PC-9 (cell line): ENCODE measurements at regions not wholly inside any gene's neighbourhood (a gene's known extent, or its start where the extent isn't known, plus 50 kb on each side); places are given as distances from the start of the nearest gene placed in this dataset.

Experiments used
- BruUV-seq: library from RNA; stranded (reverse); fragments of 400-500 nt; replicated peaks from 2 replicates; lab custom pipeline; 2021; lab: Mats Ljungman, UMichigan
- CTCF ChIA-PET: fragments of 300-600 bp; sonication (Branson Sonifier 250); formaldehyde crosslinking; loops from one replicate; lab custom pipeline; 2022; ENCODE audit warnings: antibody characterized with exemption; lab: Charles Lee
- POLR2A ChIA-PET: fragments of 300-600 bp; sonication (Branson Sonifier 250); formaldehyde crosslinking; loops from one replicate; lab custom pipeline; 2022; ENCODE audit warnings: antibody characterized with exemption; ENCODE audit not compliant: unreplicated experiment; lab: Charles Lee
- DNase-seq, 2 experiments: peaks; one replicate each; pipeline versions ENCODE4 v3.0.0 to v3.0.0-alpha.2; 2015 to 2022; ENCODE audit warnings: mixed read lengths in 1 of 2
- H2AFZ ChIP-seq: fragments of 200-600 bp; sonication (generic); 2 replicates; pipeline ENCODE4 v1.8.1; 2017; ENCODE audit warnings: antibody characterized with exemption
- H3F3A ChIP-seq: fragments of 200-600 bp; sonication (generic); 2 replicates; pipeline ENCODE4 v1.8.1; 2017; ENCODE audit warnings: antibody characterized with exemption, mild to moderate bottlenecking, low read depth; ENCODE audit not compliant: insufficient read depth
- H3K27ac ChIP-seq: fragments of 200-600 bp; sonication (generic); 2 replicates; pipeline ENCODE4 v1.6.1; 2016; ENCODE audit warnings: mixed run types
- H3K27me3 ChIP-seq: fragments of 200-600 bp; sonication (generic); 2 replicates; pipeline ENCODE4 v1.6.1; 2016; ENCODE audit warnings: low read depth, mixed run types; ENCODE audit not compliant: insufficient read depth
- H3K36me3 ChIP-seq: fragments of 200-600 bp; sonication (generic); 2 replicates; pipeline ENCODE4 v1.6.1; 2016; ENCODE audit warnings: low read depth, mixed run types
- H3K4me1 ChIP-seq: fragments of 200-600 bp; sonication (generic); replicated peaks from 2 replicates; pipeline ENCODE4 v1.6.1; 2016; ENCODE audit warnings: mixed run types; ENCODE audit not compliant: insufficient read depth
- H3K4me2 ChIP-seq: fragments of 200-600 bp; sonication (generic); 2 replicates; pipeline ENCODE4 v1.6.1; 2017; ENCODE audit warnings: mixed run types
- H3K4me3 ChIP-seq: fragments of 200-600 bp; sonication (generic); 2 replicates; pipeline ENCODE4 v1.6.1; 2016; ENCODE audit warnings: mixed run types
- H3K79me2 ChIP-seq: fragments of 200-600 bp; sonication (generic); 2 replicates; pipeline ENCODE4 v1.6.1; 2017; ENCODE audit warnings: low read depth, mixed run types
- H3K9me2 ChIP-seq: fragments of 200-600 bp; sonication (generic); 2 replicates; pipeline ENCODE4 v1.8.1; 2017; ENCODE audit warnings: mild to moderate bottlenecking; ENCODE audit not compliant: insufficient read depth
- H3K9me3 ChIP-seq: fragments of 200-600 bp; sonication (generic); 2 replicates; pipeline ENCODE4 v1.8.1; 2016; ENCODE audit warnings: low read depth; ENCODE audit not compliant: insufficient read depth
- H4K20me1 ChIP-seq: fragments of 200-600 bp; sonication (generic); 2 replicates; pipeline ENCODE4 v1.8.1; 2017; ENCODE audit not compliant: insufficient read depth
- EZH2 ChIP-seq: fragments of 200-600 bp; sonication (generic); IDR thresholded peaks from 2 replicates; pipeline ENCODE4 v1.8.0; 2017; ENCODE audit warnings: antibody characterized with exemption, low read depth
- intact Hi-C: fragments of 100-400 bp; cut with micrococcal nuclease; formaldehyde crosslinking; loops from one replicate; pipeline ENCODE4 v1.10.0; 2022; ENCODE audit not compliant: unreplicated experiment
- TF ChIP-seq, protein P1 (sequence below): fragments of 200-600 bp; sonication (generic); conservative IDR thresholded peaks from 2 replicates; pipeline ENCODE4 v1.6.1; 2017; ENCODE audit warnings: mixed run types, antibody characterized with exemption, mild to moderate bottlenecking, moderate library complexity

DNA sequence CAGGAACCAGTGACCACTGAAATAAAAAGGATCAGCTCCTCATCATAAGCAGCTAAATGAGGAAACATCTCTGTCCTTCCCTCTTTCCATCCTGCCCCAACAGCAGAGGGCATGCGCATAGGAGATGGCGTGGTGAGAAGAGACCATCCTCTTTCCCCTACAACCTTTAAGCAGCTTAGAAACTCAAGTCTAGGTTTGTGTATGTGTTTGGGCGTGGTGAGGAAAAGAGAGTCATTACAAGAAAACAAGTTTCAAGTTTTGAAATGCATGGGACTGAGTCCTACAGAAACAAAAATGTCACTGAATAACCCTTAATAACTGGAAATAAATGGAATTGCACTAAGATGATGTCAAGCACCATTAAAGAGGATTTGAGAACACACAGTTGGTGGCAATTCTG is 96.4 kb upstream of the IL12B start:
- Histone ChIP-seq H3K79me2 (no peaks in the 10 kb centered on the region), H3K27ac (no peak overlapping the region), H3K4me1 (no peaks in the 10 kb centered on the region), H4K20me1 (no peaks in the 10 kb centered on the region), H3K9me2 (no peaks in the 10 kb centered on the region), H3F3A (no peaks in the 10 kb centered on the region), H2AFZ (no peak overlapping the region), H3K9me3 (0 out of 2 replicates have a peak, but pooled peaks cover 3% of the 10 kb centered on the region), H3K36me3 (no peaks in the 10 kb centered on the region), H3K4me3 (no peak overlapping the region), H3K4me2 (no peak overlapping the region), H3K27me3 (peaks cover 15% of the 10 kb centered on the region)
- intact Hi-C loops: no loop called here
- CTCF ChIA-PET: interaction anchor here (0.6 kb wide), 1 partner anchor 995 kb away, joined by 3 read pairs; no protein-coding TSS in a partner anchor
- POLR2A ChIA-PET: no interaction called here
- TF ChIP-seq EZH2: no peak
- TF ChIP-seq, protein P1, sequence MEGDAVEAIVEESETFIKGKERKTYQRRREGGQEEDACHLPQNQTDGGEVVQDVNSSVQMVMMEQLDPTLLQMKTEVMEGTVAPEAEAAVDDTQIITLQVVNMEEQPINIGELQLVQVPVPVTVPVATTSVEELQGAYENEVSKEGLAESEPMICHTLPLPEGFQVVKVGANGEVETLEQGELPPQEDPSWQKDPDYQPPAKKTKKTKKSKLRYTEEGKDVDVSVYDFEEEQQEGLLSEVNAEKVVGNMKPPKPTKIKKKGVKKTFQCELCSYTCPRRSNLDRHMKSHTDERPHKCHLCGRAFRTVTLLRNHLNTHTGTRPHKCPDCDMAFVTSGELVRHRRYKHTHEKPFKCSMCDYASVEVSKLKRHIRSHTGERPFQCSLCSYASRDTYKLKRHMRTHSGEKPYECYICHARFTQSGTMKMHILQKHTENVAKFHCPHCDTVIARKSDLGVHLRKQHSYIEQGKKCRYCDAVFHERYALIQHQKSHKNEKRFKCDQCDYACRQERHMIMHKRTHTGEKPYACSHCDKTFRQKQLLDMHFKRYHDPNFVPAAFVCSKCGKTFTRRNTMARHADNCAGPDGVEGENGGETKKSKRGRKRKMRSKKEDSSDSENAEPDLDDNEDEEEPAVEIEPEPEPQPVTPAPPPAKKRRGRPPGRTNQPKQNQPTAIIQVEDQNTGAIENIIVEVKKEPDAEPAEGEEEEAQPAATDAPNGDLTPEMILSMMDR: no peak
- DNase-seq: no peak
- no TSS peak for BruUV-seq

DNA sequence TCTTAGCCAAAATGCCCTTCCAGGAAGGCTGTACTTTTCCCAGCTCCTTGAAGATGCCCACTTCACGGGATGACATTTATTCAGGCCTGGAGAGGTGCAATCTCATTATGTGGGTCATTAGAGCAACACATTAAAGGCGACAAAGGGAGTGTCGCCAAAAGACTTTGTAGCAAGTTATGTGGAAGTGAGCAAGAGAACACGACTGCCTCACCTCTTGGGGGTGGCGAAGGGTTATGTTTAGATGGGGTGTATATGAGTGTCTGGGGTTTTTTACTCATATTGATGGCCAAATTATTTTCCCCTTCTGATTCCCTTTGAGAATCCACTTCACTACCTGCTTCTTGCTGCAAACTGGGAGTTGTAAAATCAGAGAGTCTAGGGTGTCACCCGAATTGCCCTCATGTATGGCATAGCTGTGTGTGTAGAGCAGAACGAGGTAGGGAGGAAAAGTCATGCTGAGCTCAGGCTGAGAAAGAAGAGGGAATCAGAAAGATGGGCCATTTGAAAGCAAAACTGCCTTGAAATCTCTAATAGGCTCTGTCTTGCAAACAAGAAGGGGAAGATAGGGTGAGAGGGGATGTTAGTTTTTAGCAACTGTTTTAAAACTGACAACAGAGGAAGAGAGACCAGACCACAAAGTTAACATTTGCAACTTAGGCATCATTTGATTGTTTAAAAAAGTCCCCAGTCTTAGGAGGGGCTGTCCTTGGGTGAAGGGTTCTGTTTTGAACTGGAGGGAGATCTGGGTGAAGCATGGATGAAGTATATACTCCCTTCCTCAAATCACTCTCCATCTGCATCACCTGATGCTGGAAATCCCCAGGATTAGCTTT is 97.1 kb upstream of the IL12B start:
- H4K20me1 ChIP-seq: no peaks in the 10 kb centered on the region
- no peak overlapping the region for H3K4me3 ChIP-seq
- no peaks in the 10 kb centered on the region for H3K4me1 ChIP-seq
- BruUV-seq: no TSS peak
- CTCF ChIA-PET: no interaction called here
- no peak overlapping the region for H2AFZ ChIP-seq
- no peaks in the 10 kb centered on the region for H3K36me3 ChIP-seq
- 0 out of 2 replicates have a peak, but pooled peaks cover 3% of the 10 kb centered on the region for H3K9me3 ChIP-seq
- H3K9me2 ChIP-seq: no peaks in the 10 kb centered on the region
- H3K79me2 ChIP-seq: no peaks in the 10 kb centered on the region
- intact Hi-C loops: no loop called here
- TF ChIP-seq EZH2: no peak
- TF ChIP-seq, protein P1: no peak
- H3K27me3 ChIP-seq: peaks cover 20% of the 10 kb centered on the region
- no peaks in the 10 kb centered on the region for H3F3A ChIP-seq
- H3K27ac ChIP-seq: no peak overlapping the region
- H3K4me2 ChIP-seq: no peak overlapping the region
- no peak for DNase-seq
- POLR2A ChIA-PET: interaction anchor here (0.6 kb wide), 1 partner anchor 1934 kb away, joined by 4 read pairs; no protein-coding TSS in a partner anchor

DNA sequence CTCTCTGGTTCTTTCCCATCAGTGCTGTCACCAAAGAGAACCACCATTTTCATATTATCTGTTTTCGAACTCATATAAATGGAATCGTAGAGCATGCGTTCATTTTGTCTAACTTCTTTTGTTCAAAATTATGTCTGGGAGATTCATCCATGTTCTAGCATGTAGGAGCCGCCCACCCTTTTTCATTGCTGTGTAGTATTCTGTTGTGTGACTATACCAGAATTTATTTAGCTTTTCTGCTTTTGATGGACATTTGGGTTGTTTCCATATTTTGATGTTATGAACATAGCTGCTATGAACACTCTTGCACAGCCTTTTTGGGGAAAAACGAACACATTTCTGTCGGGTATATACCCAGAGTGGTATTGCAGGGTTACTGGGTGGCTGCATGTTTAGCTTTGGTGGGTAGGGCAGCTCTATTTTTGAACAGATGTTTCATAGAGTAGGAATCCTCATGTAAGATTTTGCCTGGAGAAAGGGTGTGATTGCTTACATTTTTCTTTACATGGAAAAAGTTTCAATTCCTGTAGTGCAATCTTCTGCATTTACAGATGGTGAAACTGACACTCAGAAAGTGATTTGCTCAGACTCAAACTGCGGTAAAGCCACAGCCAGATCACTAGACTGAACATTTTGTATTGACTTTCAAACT is 100.2 kb upstream of the IL12B start:
- Histone ChIP-seq H3K4me1 (no peaks in the 10 kb centered on the region), H3K4me3 (no peak overlapping the region), H3K27me3 (peaks cover 33% of the 10 kb centered on the region), H3K9me2 (no peaks in the 10 kb centered on the region), H3K79me2 (no peaks in the 10 kb centered on the region), H3K36me3 (no peaks in the 10 kb centered on the region), H3K4me2 (no peak overlapping the region), H3K27ac (no peak overlapping the region), H2AFZ (no peak overlapping the region), H4K20me1 (no peaks in the 10 kb centered on the region), H3F3A (no peaks in the 10 kb centered on the region), H3K9me3 (0 out of 2 replicates have a peak, but pooled peaks cover 3% of the 10 kb centered on the region)
- intact Hi-C loops: no loop called here
- no peak for DNase-seq
- no peak for TF ChIP-seq EZH2
- TF ChIP-seq, protein P1: no peak
- CTCF ChIA-PET: interaction anchor here (0.5 to 0.6 kb wide), 2 partner anchors 11 to 557 kb away, joined by 3 read pairs; no protein-coding TSS in a partner anchor
- POLR2A ChIA-PET: no interaction called here
- BruUV-seq: no TSS peak
